C4-2B (cell line): ENCODE measurements at regions not wholly inside any gene's neighbourhood (a gene's known extent, or its start where the extent isn't known, plus 50 kb on each side); places are given as distances from the start of the nearest gene placed in this dataset.

ENCODE experiments used
- CTCF ChIP-seq: fragments of 450-650 bp; conservative IDR thresholded peaks from 2 replicates; pipeline ENCODE4 v1.5.1; 2017; ENCODE audit warnings: mild to moderate bottlenecking
- ZFX ChIP-seq: fragments of 450-650 bp; IDR thresholded peaks from 2 replicates; pipeline ENCODE4 v1.6.1; 2017

- TF ChIP-seq CTCF (no peak), ZFX (no peak)
Measured at GRCh38 chr7:86448856-86449255, 194.9 kb upstream of the GRM3 start.
